ENCODE measurements at regions not wholly inside any gene's neighbourhood (a gene's known extent, or its start where the extent isn't known, plus 50 kb on each side); places are given as distances from the start of the nearest gene placed in this dataset.

DNA sequence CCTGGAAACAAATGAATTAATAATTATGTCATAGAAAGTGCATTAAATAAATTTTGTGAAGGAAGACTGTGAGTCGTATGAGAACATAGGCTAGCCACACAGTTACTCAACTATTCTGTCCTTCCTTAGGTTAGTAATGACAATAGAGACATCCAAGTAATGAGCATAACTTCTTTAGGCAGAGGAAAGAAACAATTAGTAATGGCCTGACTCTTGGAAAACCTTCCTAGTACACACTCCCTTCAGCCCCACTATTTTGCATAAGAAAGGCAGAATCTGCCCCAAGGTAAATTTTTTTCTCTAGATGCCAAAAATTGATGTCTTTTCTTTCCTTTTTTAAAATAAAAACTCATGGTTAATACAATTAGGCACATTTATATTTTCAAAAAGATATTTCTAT, 1619.0 kb upstream of the WWC1 start:
- Histone ChIP-seq H3K27ac (ENCODE audit: low read length) (no peak overlapping the region), H3K4me1 (ENCODE audit: control insufficient read depth, low read depth, low read length) (peaks cover 33% of the 10 kb centered on the region), H3K4me3 (ENCODE audit: low read length) (no peak overlapping the region), H3K36me3 (ENCODE audit: control insufficient read depth, low read depth, low read length) (no peaks in the 10 kb centered on the region), H3K9me3 (ENCODE audit: control insufficient read depth, low read depth, low read length) (no peaks in the 10 kb centered on the region), H3K9ac (ENCODE audit: low read length) (no peak overlapping the region), H3K27me3 (ENCODE audit: control insufficient read depth, insufficient read depth, low read length) (no peaks in the 10 kb centered on the region)

DNA sequence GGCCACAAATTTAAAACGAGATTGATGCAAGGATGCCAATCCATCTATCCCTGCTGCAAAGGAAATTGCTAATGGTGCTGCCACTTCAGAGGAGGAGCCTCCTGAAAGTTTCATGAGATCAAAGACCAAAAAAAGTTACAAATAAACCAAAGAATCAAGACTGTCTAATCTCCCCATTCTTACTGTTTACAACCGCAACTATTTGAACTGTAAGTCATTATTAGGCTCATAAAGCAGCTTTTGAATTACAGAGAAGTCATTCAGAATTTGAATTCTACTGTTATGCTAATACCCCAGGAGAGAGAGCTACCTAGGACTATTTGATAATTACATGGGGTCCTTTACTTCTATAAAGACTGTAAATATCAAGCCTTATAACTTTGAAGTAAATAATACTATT, 1613.6 kb upstream of the WWC1 start:
- no peak overlapping the region for H3K27ac ChIP-seq (ENCODE audit: low read length)
- H3K27me3 ChIP-seq (ENCODE audit: control insufficient read depth, insufficient read depth, low read length) = no peaks in the 10 kb centered on the region
- H3K4me1 ChIP-seq (ENCODE audit: control insufficient read depth, low read depth, low read length) = peaks cover 19% of the 10 kb centered on the region
- no peak overlapping the region for H3K4me3 ChIP-seq (ENCODE audit: low read length)
- no peak overlapping the region for H3K9ac ChIP-seq (ENCODE audit: low read length)
- no peaks in the 10 kb centered on the region for H3K36me3 ChIP-seq (ENCODE audit: control insufficient read depth, low read depth, low read length)
- no peaks in the 10 kb centered on the region for H3K9me3 ChIP-seq (ENCODE audit: control insufficient read depth, low read depth, low read length)

DNA sequence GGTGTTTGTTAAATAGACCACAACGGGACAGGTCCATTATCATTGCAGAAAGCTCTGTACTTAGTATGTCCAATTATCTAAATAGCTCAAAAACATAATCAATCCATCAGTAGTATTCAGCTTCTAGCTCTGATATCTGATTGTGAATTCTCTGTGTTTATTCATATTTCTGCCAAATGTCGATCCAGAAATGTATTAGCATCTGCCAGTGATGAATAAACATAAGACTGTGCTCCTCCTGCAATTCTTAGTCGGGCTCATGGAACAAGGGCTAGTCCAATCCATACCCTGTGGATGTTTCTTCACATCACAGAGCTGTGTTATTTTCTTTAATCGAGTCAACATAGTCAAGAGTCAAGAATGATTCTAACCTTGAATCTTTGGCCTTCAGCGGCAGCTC, 1612.1 kb upstream of the WWC1 start:
- Histone ChIP-seq H3K4me3 (ENCODE audit: low read length) (no peak overlapping the region), H3K4me1 (ENCODE audit: control insufficient read depth, low read depth, low read length) (peaks cover 17% of the 10 kb centered on the region), H3K27me3 (ENCODE audit: control insufficient read depth, insufficient read depth, low read length) (no peaks in the 10 kb centered on the region), H3K36me3 (ENCODE audit: control insufficient read depth, low read depth, low read length) (no peaks in the 10 kb centered on the region), H3K9ac (ENCODE audit: low read length) (no peak overlapping the region), H3K27ac (ENCODE audit: low read length) (no peak overlapping the region), H3K9me3 (ENCODE audit: control insufficient read depth, low read depth, low read length) (no peaks in the 10 kb centered on the region)

DNA sequence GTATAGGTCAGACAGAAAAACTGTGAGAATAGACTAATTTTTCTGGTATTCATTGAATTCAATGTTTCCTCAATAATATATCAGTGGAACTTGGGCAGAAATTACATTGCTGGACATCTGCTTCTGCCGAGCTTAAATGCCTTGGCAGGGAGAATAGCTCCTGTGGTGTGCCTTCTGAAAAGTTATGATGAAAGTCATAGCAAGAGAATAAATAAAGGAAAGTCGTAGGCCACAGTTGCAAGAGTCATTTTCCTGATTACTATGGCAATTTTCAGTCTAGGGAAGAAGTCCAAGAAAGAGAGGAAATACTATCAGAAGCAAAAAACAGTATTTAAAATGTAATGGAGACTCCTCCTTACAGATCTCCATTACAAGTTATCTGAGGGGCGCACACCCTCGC, 1596.1 kb upstream of the WWC1 start:
- Histone ChIP-seq H3K9ac (ENCODE audit: low read length) (no peak overlapping the region), H3K9me3 (ENCODE audit: control insufficient read depth, low read depth, low read length) (no peaks in the 10 kb centered on the region), H3K36me3 (ENCODE audit: control insufficient read depth, low read depth, low read length) (no peaks in the 10 kb centered on the region), H3K4me1 (ENCODE audit: control insufficient read depth, low read depth, low read length) (peaks cover 9% of the 10 kb centered on the region), H3K27ac (ENCODE audit: low read length) (no peak overlapping the region), H3K4me3 (ENCODE audit: low read length) (no peak overlapping the region), H3K27me3 (ENCODE audit: control insufficient read depth, insufficient read depth, low read length) (no peaks in the 10 kb centered on the region)

DNA sequence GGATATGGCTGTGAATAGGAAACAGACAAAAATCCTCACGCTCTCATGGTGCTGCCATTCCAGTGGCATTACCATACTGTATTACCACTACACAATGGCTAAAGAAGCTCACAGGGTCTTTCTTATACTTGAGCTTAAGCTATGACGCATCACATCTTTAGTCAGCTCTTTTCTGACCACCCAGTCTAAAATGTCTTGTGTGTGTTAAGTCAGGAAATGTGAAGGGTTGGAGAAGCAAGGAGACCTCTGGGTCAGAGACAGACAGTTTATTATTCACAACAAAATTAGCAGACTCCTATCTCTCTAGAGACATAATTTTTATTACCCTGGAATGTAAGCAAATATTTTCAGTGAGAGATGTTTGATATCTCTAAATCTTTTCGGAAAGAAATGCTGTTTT, 1583.2 kb upstream of the WWC1 start:
- Histone ChIP-seq H3K4me3 (ENCODE audit: low read length) (no peak overlapping the region), H3K4me1 (ENCODE audit: control insufficient read depth, low read depth, low read length) (peaks cover 13% of the 10 kb centered on the region), H3K36me3 (ENCODE audit: control insufficient read depth, low read depth, low read length) (no peaks in the 10 kb centered on the region), H3K27me3 (ENCODE audit: control insufficient read depth, insufficient read depth, low read length) (no peaks in the 10 kb centered on the region), H3K9ac (ENCODE audit: low read length) (no peak overlapping the region), H3K27ac (ENCODE audit: low read length) (no peak overlapping the region), H3K9me3 (ENCODE audit: control insufficient read depth, low read depth, low read length) (no peaks in the 10 kb centered on the region)

DNA sequence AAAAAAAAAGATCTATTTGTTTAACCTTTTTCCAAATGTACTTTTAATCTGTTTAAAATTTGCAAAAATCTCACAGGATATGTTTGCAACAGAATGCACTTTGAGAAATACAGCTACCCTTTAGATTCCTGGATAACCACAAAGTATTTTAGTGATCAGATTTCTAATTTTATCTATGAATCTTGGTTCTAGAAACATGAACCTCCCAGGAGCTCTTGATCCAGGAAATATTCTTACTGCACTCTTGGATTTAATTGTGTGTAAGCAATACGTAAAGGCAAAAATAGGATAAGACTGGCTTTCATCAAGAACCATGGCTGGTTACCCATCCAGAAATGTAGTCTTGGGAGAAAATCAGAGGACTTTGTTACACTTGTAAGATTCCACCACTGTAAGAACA, 1581.8 kb upstream of the WWC1 start:
- no peak overlapping the region for H3K4me3 ChIP-seq (ENCODE audit: low read length)
- H3K4me1 ChIP-seq (ENCODE audit: control insufficient read depth, low read depth, low read length) = peaks cover 23% of the 10 kb centered on the region
- H3K27me3 ChIP-seq (ENCODE audit: control insufficient read depth, insufficient read depth, low read length) = no peaks in the 10 kb centered on the region
- no peaks in the 10 kb centered on the region for H3K36me3 ChIP-seq (ENCODE audit: control insufficient read depth, low read depth, low read length)
- H3K9ac ChIP-seq (ENCODE audit: low read length) = no peak overlapping the region
- H3K27ac ChIP-seq (ENCODE audit: low read length) = no peak overlapping the region
- no peaks in the 10 kb centered on the region for H3K9me3 ChIP-seq (ENCODE audit: control insufficient read depth, low read depth, low read length)

DNA sequence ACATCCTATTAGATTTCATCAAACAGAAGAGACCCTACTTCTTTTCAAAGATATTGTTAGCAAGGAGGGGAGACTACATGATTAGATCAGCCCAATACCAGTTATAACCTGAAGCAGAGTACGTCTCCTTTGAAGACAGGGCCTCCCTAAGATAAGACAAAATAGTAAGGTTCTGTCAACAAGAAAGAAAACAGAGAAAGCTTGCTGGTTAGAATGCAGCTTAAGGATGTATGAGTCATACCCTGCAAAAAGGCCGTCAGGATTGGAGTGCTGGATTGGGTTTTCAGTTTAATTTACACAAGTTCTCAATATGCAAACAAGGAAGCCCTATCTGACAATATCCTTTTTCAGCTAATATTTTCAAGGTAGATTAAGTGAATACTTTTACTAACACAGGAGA, 1581.2 kb upstream of the WWC1 start:
- peaks cover 26% of the 10 kb centered on the region for H3K4me1 ChIP-seq (ENCODE audit: control insufficient read depth, low read depth, low read length)
- H3K36me3 ChIP-seq (ENCODE audit: control insufficient read depth, low read depth, low read length) = no peaks in the 10 kb centered on the region
- H3K27ac ChIP-seq (ENCODE audit: low read length) = no peak overlapping the region
- no peak overlapping the region for H3K4me3 ChIP-seq (ENCODE audit: low read length)
- H3K27me3 ChIP-seq (ENCODE audit: control insufficient read depth, insufficient read depth, low read length) = no peaks in the 10 kb centered on the region
- H3K9me3 ChIP-seq (ENCODE audit: control insufficient read depth, low read depth, low read length) = no peaks in the 10 kb centered on the region
- no peak overlapping the region for H3K9ac ChIP-seq (ENCODE audit: low read length)

DNA sequence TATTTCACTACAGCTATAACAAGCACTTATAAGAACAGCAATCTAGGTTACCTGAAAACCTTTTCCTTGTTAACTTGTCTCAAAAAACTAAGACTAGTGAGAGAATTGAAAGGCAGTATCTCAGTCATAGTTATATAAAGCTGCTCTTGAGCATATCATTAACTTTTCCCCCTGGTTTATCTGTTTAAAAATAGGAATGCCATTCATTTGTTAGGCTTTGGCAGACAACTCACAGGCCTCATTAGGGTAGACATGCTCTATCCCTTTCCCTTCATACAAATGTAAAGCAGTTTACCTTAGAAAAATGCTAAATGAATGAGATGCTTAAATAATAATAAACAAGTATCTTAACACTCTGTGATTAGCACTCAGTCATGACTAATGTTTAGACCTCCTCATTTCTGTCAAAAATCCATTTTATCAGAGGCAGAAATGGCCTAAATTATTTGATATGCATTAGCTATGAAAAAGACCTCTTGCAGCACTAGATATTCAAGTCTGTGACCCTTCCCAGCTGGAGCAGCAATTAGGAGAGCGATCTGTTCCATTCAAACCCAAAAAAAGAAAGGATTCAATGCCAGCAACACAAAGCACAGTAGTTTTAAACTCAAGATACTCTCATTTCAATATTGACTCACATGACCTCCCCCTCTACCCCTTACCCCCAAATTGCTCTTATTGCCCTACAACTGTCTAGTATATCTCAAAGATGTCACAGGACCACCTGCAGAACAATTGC, 1578.8 kb upstream of the WWC1 start:
- no peaks in the 10 kb centered on the region for H3K9me3 ChIP-seq (ENCODE audit: control insufficient read depth, low read depth, low read length)
- no peaks in the 10 kb centered on the region for H3K27me3 ChIP-seq (ENCODE audit: control insufficient read depth, insufficient read depth, low read length)
- H3K27ac ChIP-seq (ENCODE audit: low read length) = peak overlapping the region; percentile 16

DNA sequence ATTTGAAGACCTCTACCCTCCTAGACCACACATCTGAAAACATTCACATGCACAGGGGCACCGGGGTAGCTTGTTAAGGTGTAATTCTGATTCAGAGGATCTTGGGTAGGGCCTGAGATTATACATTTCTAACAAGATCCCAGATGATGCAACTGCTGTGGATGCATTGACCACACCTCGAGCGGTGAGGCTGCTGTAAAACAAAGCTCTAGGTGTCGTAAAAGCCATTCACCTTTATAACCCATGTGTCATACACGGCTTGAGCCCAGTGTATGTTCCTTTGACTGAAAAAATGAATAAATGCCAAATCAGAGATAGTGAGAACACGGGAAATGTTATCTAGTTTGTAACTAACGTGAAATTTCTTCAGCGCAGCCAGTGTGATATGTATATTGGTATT, 1578.2 kb upstream of the WWC1 start:
- no peaks in the 10 kb centered on the region for H3K27me3 ChIP-seq (ENCODE audit: control insufficient read depth, insufficient read depth, low read length)
- peaks cover 26% of the 10 kb centered on the region for H3K4me1 ChIP-seq (ENCODE audit: control insufficient read depth, low read depth, low read length)
- H3K9me3 ChIP-seq (ENCODE audit: control insufficient read depth, low read depth, low read length) = no peaks in the 10 kb centered on the region
- H3K36me3 ChIP-seq (ENCODE audit: control insufficient read depth, low read depth, low read length) = no peaks in the 10 kb centered on the region
- no peak overlapping the region for H3K4me3 ChIP-seq (ENCODE audit: low read length)
- H3K27ac ChIP-seq (ENCODE audit: low read length) = peak overlapping the region; percentile 16
- no peak overlapping the region for H3K9ac ChIP-seq (ENCODE audit: low read length)

More for the DNA sequence above, 1578.8 kb upstream of the WWC1 start:
- H3K4me3 ChIP-seq (ENCODE audit: low read length) = no peak overlapping the region
- H3K4me1 ChIP-seq (ENCODE audit: control insufficient read depth, low read depth, low read length) = peaks cover 26% of the 10 kb centered on the region
- peak overlapping the region; percentile 20 for H3K9ac ChIP-seq (ENCODE audit: low read length)
- H3K36me3 ChIP-seq (ENCODE audit: control insufficient read depth, low read depth, low read length) = no peaks in the 10 kb centered on the region

DNA sequence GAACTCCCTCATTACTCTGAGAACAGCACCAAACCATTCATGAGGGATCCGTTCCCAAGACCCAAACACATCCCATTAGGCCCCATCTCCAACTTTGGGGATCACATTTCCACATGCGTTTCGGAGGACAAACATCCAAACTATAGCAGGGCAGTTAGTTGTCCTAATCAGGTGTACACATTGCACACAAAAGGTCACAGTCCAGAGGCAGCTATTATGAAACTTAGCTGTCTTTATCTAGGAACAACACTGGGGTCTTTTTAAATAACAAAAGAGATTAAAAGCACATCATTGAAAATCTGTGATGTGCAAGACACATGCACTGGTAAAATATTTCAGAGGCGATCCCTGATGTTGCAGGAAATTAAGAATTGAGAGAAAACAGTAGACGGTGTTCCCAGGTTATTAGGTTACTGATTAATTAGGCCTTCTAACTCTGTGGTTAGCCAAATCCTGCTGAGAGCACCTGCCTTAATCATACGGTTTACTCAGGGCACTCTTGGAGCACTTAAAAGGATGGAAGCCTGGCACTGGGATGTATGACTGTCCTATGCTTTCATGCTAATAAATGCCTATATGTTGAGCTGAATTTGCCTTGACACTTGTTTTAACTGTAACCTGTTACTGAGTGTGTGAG, 1574.5 kb upstream of the WWC1 start:
- Histone ChIP-seq H3K9me3 (ENCODE audit: control insufficient read depth, low read depth, low read length) (no peaks in the 10 kb centered on the region), H3K4me1 (ENCODE audit: control insufficient read depth, low read depth, low read length) (peaks cover 26% of the 10 kb centered on the region), H3K4me3 (ENCODE audit: low read length) (no peak overlapping the region), H3K9ac (ENCODE audit: low read length) (no peak overlapping the region), H3K27me3 (ENCODE audit: control insufficient read depth, insufficient read depth, low read length) (no peaks in the 10 kb centered on the region), H3K36me3 (ENCODE audit: control insufficient read depth, low read depth, low read length) (no peaks in the 10 kb centered on the region), H3K27ac (ENCODE audit: low read length) (no peak overlapping the region)

DNA sequence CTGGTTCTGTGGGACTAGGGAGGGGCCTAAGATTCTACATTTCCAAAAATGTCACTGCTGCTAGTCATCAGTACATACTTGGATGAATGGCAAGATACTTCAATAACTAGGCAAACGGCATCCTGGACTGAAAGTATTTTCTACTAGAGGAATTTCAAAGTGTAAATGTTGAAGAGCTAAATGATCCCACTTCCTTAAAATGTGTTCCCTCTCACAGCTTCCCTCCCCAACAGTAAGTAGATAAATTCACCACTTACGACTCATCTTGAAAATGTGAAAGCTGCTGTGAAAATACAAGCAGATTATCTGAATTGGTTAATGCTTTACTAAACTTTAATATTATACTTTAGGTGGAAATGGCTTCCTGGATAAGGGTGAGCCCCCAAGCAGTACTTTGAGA, 1571.5 kb upstream of the WWC1 start:
- Histone ChIP-seq H3K4me1 (ENCODE audit: control insufficient read depth, low read depth, low read length) (peaks cover under 1% of the 10 kb centered on the region), H3K4me3 (ENCODE audit: low read length) (no peak overlapping the region), H3K9ac (ENCODE audit: low read length) (no peak overlapping the region), H3K36me3 (ENCODE audit: control insufficient read depth, low read depth, low read length) (no peaks in the 10 kb centered on the region), H3K27ac (ENCODE audit: low read length) (no peak overlapping the region), H3K27me3 (ENCODE audit: control insufficient read depth, insufficient read depth, low read length) (no peaks in the 10 kb centered on the region), H3K9me3 (ENCODE audit: control insufficient read depth, low read depth, low read length) (no peaks in the 10 kb centered on the region)

DNA sequence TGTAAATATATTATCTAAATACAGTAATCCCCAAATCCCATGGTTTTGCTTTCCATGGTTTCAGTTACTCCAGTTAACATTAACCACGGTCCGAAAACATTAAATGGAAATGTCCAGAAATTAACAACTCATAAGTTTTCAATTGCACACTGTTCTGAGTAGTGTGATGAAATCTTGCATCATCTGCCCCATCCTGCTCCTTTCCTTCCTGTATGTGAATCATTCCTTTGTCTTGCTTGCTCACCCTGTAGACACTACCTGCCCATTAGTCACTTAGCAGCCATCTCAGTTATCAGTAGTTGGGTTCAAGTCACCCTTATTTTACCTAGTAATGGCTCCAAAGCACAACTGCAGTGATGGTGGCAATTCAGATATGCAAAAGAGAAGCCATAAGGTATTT, 1568.5 kb upstream of the WWC1 start:
- H3K9me3 ChIP-seq (ENCODE audit: control insufficient read depth, low read depth, low read length) = no peaks in the 10 kb centered on the region
- no peaks in the 10 kb centered on the region for H3K4me1 ChIP-seq (ENCODE audit: control insufficient read depth, low read depth, low read length)
- no peaks in the 10 kb centered on the region for H3K36me3 ChIP-seq (ENCODE audit: control insufficient read depth, low read depth, low read length)
- H3K9ac ChIP-seq (ENCODE audit: low read length) = no peak overlapping the region
- H3K27ac ChIP-seq (ENCODE audit: low read length) = no peak overlapping the region
- H3K27me3 ChIP-seq (ENCODE audit: control insufficient read depth, insufficient read depth, low read length) = no peaks in the 10 kb centered on the region
- no peak overlapping the region for H3K4me3 ChIP-seq (ENCODE audit: low read length)
